Endothelial cell of umbilical vein (primary cell): ENCODE measurements at regions not wholly inside any gene's neighbourhood (a gene's known extent, or its start where the extent isn't known, plus 50 kb on each side); places are given as distances from the start of the nearest gene placed in this dataset.

Source experiments
- CTCF ChIP-seq, 2 donors: IDR thresholded peaks; 1 replicate in 1 of 2; 2 replicates in 1 of 2; pipeline ENCODE4 v1.5.1; 2011; ENCODE audit warnings: low read length in 2 of 2, mild to moderate bottlenecking in 2 of 2, moderate library complexity in 2 of 2, control low read depth in 1 of 2, inconsistent platforms in 1 of 2, low read depth in 1 of 2; ENCODE audit not compliant: insufficient read depth in 1 of 2; ENCODE audit errors: extremely low read depth in 1 of 2
- EZH2 ChIP-seq: IDR thresholded peaks from 2 replicates; pipeline ENCODE4 v1.6.1; 2012; ENCODE audit warnings: borderline replicate concordance, low read depth, mild to moderate bottlenecking, moderate library complexity, low read length, inconsistent platforms; ENCODE audit not compliant: severe bottlenecking
- FOS ChIP-seq: IDR thresholded peaks from 2 replicates; pipeline ENCODE4 v1.6.1; 2011; ENCODE audit warnings: mild to moderate bottlenecking, low read length, moderate library complexity, borderline replicate concordance; ENCODE audit not compliant: insufficient read depth
- MYC ChIP-seq: IDR thresholded peaks from one replicate; pipeline ENCODE4 v1.6.1; 2011; ENCODE audit warnings: mild to moderate bottlenecking, low read depth, low read length
- POLR2A ChIP-seq: IDR thresholded peaks from 2 replicates; pipeline ENCODE4 v1.6.1; 2012; ENCODE audit warnings: low read depth, mild to moderate bottlenecking, control low read depth, low read length
- POLR2AphosphoS5 ChIP-seq: IDR thresholded peaks from 2 replicates; pipeline ENCODE4 v1.6.1; 2012; ENCODE audit warnings: low read depth, mild to moderate bottlenecking, control low read depth, low read length, moderate library complexity; ENCODE audit not compliant: insufficient read depth

GRCh38 chr16:63981639-63982038 lies 1140.2 kb downstream of the CDH11 start:
- no peak for TF ChIP-seq POLR2AphosphoS5
- no peak for TF ChIP-seq POLR2A
- TF ChIP-seq CTCF (IDR thresholded peaks at IDR 0.05; ENCODE audit: extremely low read depth in 1 of 2, insufficient read depth in 1 of 2, low read depth in 1 of 2, low read length in 2 of 2) = no peak
- TF ChIP-seq EZH2 = no peak
- no peak for TF ChIP-seq MYC
- TF ChIP-seq FOS = no peak
